ENCODE measurements at regions not wholly inside any gene's neighbourhood (a gene's known extent, or its start where the extent isn't known, plus 50 kb on each side); places are given as distances from the start of the nearest gene placed in this dataset.

DNA sequence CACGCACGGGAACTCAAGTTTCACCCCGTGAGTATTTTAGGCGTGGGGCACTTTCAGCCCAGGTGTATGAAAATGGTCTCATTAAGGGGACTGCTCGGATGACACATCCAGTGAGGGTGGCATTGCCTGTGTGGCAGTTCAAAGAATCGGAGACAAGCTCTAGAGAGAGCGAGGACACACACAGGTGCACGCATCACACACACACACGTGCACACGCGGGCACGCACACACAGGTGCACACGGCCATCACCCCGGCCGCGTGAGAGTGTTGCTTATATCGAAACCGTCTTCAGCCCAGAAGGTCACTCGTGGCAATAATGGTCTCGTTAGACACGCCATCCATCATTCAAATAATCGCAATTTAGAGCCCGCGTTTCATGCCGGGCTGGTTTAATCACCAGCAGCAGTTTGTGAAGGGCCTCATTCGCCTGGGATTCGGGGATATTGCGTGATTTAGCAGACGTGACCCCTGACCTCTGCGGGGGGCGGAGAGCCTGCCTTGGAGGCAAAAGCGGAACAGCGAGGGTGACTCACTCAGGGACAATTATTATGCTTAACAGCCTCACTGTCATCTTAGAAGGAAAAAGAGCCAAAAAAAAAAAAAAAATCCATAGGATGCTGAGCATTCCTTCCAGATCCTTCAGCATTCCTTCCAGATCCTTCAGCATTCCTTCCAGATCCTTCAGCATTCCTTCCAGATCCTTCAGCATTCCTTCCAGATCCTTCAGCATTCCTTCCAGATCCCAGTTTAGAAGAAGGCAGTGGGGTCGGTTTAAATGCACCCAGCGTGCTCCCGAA, 89.4 kb upstream of the PPP2R3B start:
- no peak for DNase-seq (ENCODE audit: low read depth, low spot score)
- Histone ChIP-seq H3K36me3 (ENCODE audit: insufficient read depth, insufficient read length, low read length) (no peaks in the 10 kb centered on the region), H3K27me3 (ENCODE audit: insufficient read depth, insufficient read length) (peaks cover 4% of the 10 kb centered on the region), H3K4me3 (ENCODE audit: insufficient read length, low read depth) (no peak overlapping the region), H3K9me3 (ENCODE audit: insufficient read depth, low read length) (peaks cover 30% of the 10 kb centered on the region; the same call in 1 of the 2 replicates), H3K4me1 (ENCODE audit: insufficient read depth, insufficient read length) (no peaks in the 10 kb centered on the region), H3K9ac (ENCODE audit: insufficient read length, low read depth) (no peak overlapping the region)
- TF ChIP-seq YY1 (IDR thresholded peaks at IDR 0.05; ENCODE audit: insufficient read depth, insufficient read length) (no peak), ZNF274 (IDR thresholded peaks at IDR 0.05; ENCODE audit: low read depth, low read length) (no peak), SUZ12 (IDR thresholded peaks at IDR 0.05; ENCODE audit: extremely low read depth, insufficient read depth, insufficient read length) (no peak)

DNA sequence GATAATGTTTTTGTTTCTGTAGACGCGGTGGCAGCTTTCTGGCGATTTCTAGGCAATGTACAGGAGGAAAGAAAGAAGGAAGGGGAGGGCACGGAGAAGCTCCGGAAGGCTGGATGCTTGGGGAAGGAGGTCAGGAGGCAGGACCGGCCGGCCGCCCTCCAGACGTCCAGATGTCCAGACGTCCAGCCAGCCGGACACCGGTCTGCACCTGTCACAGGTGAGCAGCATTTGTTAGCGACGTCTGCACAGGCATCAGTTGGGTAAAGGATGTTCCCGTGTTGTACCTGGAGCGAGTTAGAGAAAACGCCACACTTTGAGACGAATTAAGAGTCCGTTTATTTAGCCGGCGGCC, 90.0 kb upstream of the PPP2R3B start:
- DNase-seq (ENCODE audit: low read depth, low spot score), result no peak

DNA sequence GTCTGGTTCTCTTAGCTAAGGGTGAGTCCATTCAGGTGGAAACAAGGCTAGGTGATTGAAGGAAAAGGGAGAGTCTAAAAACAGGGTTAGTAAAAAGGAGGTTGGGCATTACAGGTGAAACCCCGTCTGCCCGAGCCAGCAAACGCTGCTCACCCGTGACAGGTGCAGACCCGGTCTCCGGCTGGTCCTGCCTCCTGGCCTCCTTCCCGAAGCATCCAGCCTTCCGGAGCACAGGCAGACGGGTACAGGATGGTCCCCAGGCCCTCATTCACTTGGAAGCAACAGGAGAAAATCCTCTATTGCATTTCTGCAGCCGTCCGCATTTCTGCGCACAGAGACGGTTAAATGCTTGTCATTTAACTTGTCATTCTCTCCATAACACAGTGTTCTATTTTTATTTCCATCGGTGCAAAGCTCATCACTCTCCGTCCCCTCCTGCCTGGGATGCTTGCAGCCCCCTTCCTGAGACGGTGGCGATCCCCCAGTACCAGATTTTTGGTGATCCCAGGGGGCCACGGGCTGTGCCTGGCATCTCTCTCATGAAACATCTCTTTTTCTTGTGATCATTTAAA, 90.8 kb upstream of the PPP2R3B start:
- no peak overlapping the region for H3K9ac ChIP-seq (ENCODE audit: insufficient read length, low read depth)
- TF ChIP-seq SUZ12 (IDR thresholded peaks at IDR 0.05; ENCODE audit: extremely low read depth, insufficient read depth, insufficient read length) (no peak), YY1 (IDR thresholded peaks at IDR 0.05; ENCODE audit: insufficient read depth, insufficient read length) (no peak), ZNF274 (IDR thresholded peaks at IDR 0.05; ENCODE audit: low read depth, low read length) (no peak)

More for the DNA sequence above, 90.0 kb upstream of the PPP2R3B start:
- H3K4me3 ChIP-seq (ENCODE audit: insufficient read length, low read depth), result no peak overlapping the region
- TF ChIP-seq YY1 (IDR thresholded peaks at IDR 0.05; ENCODE audit: insufficient read depth, insufficient read length) (no peak), ZNF274 (IDR thresholded peaks at IDR 0.05; ENCODE audit: low read depth, low read length) (no peak), SUZ12 (IDR thresholded peaks at IDR 0.05; ENCODE audit: extremely low read depth, insufficient read depth, insufficient read length) (no peak)
- peaks cover 32% of the 10 kb centered on the region for H3K9me3 ChIP-seq (ENCODE audit: insufficient read depth, low read length)
- H3K27me3 ChIP-seq (ENCODE audit: insufficient read depth, insufficient read length), result peaks cover 10% of the 10 kb centered on the region
- no peaks in the 10 kb centered on the region for H3K36me3 ChIP-seq (ENCODE audit: insufficient read depth, insufficient read length, low read length)
- H3K4me1 ChIP-seq (ENCODE audit: insufficient read depth, insufficient read length), result no peaks in the 10 kb centered on the region
- H3K9ac ChIP-seq (ENCODE audit: insufficient read length, low read depth), result no peak overlapping the region

DNA sequence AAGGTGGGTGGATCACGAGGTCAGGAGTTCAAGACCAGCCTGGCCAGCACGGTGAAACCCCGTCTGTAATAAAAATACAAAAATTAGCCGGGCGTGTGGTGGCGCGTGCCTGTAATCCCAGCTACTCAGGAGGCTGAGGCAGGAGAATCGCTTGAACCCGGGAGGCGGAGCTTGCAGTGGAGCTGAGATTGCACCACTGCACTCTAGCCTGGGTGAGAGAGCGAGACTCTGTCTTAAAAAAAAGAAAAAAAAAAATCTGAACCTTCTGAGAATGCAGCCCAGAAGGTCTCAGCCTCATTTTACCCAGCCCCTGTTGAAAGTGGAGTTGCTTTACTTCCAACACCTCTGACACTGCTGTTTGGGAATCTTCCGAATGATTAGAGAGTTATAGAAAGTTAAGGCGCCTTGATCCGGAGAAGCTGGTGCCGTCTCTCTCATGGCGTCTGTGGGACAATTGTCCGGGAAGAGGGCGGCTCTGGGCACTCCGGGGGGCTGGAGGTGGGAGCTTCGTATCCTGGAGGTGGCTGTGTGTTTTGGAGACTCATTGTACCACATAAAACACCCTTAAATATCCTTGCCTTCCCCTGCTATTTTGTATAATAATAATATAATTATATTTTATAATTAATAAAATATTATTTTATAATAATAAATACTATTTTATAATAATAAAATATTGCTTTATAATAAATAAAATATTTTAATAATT, 92.7 kb upstream of the PPP2R3B start:
- DNase-seq (ENCODE audit: low read depth, low spot score), result no peak
- Histone ChIP-seq H3K27me3 (ENCODE audit: insufficient read depth, insufficient read length) (peaks cover 14% of the 10 kb centered on the region), H3K9me3 (ENCODE audit: insufficient read depth, low read length) (peaks cover 32% of the 10 kb centered on the region), H3K4me1 (ENCODE audit: insufficient read depth, insufficient read length) (no peaks in the 10 kb centered on the region), H3K36me3 (ENCODE audit: insufficient read depth, insufficient read length, low read length) (no peaks in the 10 kb centered on the region), H3K9ac (ENCODE audit: insufficient read length, low read depth) (no peak overlapping the region), H3K4me3 (ENCODE audit: insufficient read length, low read depth) (no peak overlapping the region)
- TF ChIP-seq YY1 (IDR thresholded peaks at IDR 0.05; ENCODE audit: insufficient read depth, insufficient read length) (no peak), SUZ12 (IDR thresholded peaks at IDR 0.05; ENCODE audit: extremely low read depth, insufficient read depth, insufficient read length) (no peak), ZNF274 (IDR thresholded peaks at IDR 0.05; ENCODE audit: low read depth, low read length) (no peak)

More for the DNA sequence above, 90.8 kb upstream of the PPP2R3B start:
- DNase-seq (ENCODE audit: low read depth, low spot score), result no peak
- Histone ChIP-seq H3K4me3 (ENCODE audit: insufficient read length, low read depth) (no peak overlapping the region), H3K27me3 (ENCODE audit: insufficient read depth, insufficient read length) (peaks cover 14% of the 10 kb centered on the region), H3K4me1 (ENCODE audit: insufficient read depth, insufficient read length) (no peaks in the 10 kb centered on the region), H3K36me3 (ENCODE audit: insufficient read depth, insufficient read length, low read length) (no peaks in the 10 kb centered on the region), H3K9me3 (ENCODE audit: insufficient read depth, low read length) (peaks cover 32% of the 10 kb centered on the region)

DNA sequence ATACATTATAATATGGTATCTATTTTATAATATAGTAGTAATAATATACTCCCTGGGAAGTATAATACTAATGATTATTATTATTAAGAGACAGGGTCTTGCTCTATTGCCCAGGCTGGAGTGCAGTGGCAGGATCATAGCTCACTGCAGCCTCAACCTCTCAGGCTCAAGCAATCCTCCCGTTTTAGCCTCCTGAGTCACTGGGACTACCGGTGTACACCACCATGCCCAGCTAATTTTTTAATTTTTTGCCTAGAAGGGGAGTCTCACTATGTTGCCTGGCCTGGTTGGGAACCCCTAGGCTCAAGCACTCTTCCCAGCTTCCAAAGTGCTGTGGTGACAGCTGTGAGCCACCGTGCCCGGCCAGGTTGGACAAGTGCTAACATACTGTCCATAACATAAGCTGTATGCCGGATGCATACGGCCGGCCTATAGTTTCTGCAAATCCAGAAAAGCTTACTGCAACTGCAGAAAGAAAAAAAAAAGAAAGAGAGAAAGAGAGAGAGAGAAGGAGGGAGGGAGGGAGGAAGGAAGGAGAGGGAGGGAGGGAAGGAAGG, 94.2 kb upstream of the PPP2R3B start:
- Histone ChIP-seq H3K9me3 (ENCODE audit: insufficient read depth, low read length) (peaks cover 23% of the 10 kb centered on the region), H3K4me1 (ENCODE audit: insufficient read depth, insufficient read length) (no peaks in the 10 kb centered on the region)
- no peak for DNase-seq (ENCODE audit: low read depth, low spot score)

DNA sequence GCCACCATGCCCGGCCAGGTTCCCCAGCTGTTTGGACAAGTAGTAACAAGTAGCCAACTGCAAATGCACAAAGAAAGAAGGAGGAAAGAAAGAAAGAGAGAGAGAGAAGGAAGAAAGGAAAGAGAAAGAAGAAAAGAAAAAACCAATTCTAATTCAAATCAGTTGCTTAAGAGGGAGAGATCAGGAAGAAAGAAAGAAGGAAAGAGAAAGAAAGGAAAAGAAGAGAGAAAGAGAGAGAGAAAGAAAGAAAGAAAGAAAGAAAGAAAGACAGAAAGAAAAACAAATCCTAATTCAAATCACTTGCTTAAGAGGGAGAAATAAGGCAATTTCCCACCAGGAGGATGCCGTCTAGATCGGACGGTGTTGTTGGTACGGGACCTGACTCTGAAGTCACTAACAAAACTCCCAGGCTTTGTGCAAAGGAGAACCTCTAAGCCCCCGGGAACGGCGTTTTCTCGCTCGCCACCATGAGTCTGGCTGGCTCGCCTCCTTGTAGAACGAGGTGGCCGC, 95.5 kb upstream of the PPP2R3B start:
- no peak overlapping the region for H3K4me3 ChIP-seq (ENCODE audit: insufficient read length, low read depth)
- no peak for TF ChIP-seq SUZ12 (IDR thresholded peaks at IDR 0.05; ENCODE audit: extremely low read depth, insufficient read depth, insufficient read length)

More for the DNA sequence above, 94.2 kb upstream of the PPP2R3B start:
- Histone ChIP-seq H3K36me3 (ENCODE audit: insufficient read depth, insufficient read length, low read length) (no peaks in the 10 kb centered on the region), H3K4me3 (ENCODE audit: insufficient read length, low read depth) (no peak overlapping the region), H3K27me3 (ENCODE audit: insufficient read depth, insufficient read length) (peaks cover 14% of the 10 kb centered on the region), H3K9ac (ENCODE audit: insufficient read length, low read depth) (no peak overlapping the region)
- no peak for TF ChIP-seq SUZ12 (IDR thresholded peaks at IDR 0.05; ENCODE audit: extremely low read depth, insufficient read depth, insufficient read length)
- no peak for TF ChIP-seq ZNF274 (IDR thresholded peaks at IDR 0.05; ENCODE audit: low read depth, low read length)
- no peak for TF ChIP-seq YY1 (IDR thresholded peaks at IDR 0.05; ENCODE audit: insufficient read depth, insufficient read length)

More for the DNA sequence above, 95.5 kb upstream of the PPP2R3B start:
- Histone ChIP-seq H3K9me3 (ENCODE audit: insufficient read depth, low read length) (peaks cover 16% of the 10 kb centered on the region), H3K36me3 (ENCODE audit: insufficient read depth, insufficient read length, low read length) (no peaks in the 10 kb centered on the region), H3K27me3 (ENCODE audit: insufficient read depth, insufficient read length) (peaks cover 14% of the 10 kb centered on the region), H3K4me1 (ENCODE audit: insufficient read depth, insufficient read length) (no peaks in the 10 kb centered on the region), H3K9ac (ENCODE audit: insufficient read length, low read depth) (no peak overlapping the region)
- no peak for DNase-seq (ENCODE audit: low read depth, low spot score)

Data from NT2/D1 (cell line).